H9 (cell line): ENCODE measurements at regions not wholly inside any gene's neighbourhood (a gene's known extent, or its start where the extent isn't known, plus 50 kb on each side); places are given as distances from the start of the nearest gene placed in this dataset.

Experiments used
- DNase-seq: peaks from one replicate; pipeline ENCODE4 v3.0.0-alpha.2; 2017
- H2AFZ ChIP-seq: one replicate; pipeline ENCODE4 v1.6.1; 2013; ENCODE audit warnings: mild to moderate bottlenecking, low read length, control low read depth, moderate library complexity
- H2AK5ac ChIP-seq: 2 replicates; pipeline ENCODE4 v1.6.1; 2013; ENCODE audit warnings: low read length, control low read depth, mixed read lengths; ENCODE audit not compliant: insufficient read length
- H2BK120ac ChIP-seq: one replicate; pipeline ENCODE4 v1.6.1; 2013; ENCODE audit warnings: low read depth, mild to moderate bottlenecking, low read length, control low read depth, inconsistent platforms; ENCODE audit not compliant: poor library complexity, severe bottlenecking
- H2BK12ac ChIP-seq: 2 replicates; pipeline ENCODE4 v1.6.1; 2013; ENCODE audit warnings: low read length, control low read depth, mixed read lengths, low read depth; ENCODE audit not compliant: insufficient read length
- H2BK15ac ChIP-seq: 2 replicates; pipeline ENCODE4 v1.6.1; 2013; ENCODE audit warnings: low read depth, low read length, control low read depth
- H2BK20ac ChIP-seq: one replicate; pipeline ENCODE4 v1.6.1; 2013; ENCODE audit warnings: low read depth, mild to moderate bottlenecking, low read length, control low read depth, inconsistent platforms; ENCODE audit not compliant: poor library complexity, severe bottlenecking
- H2BK5ac ChIP-seq: 2 replicates; pipeline ENCODE4 v1.6.1; 2013; ENCODE audit warnings: low read length, control low read depth, mixed read lengths; ENCODE audit not compliant: insufficient read length
- H3K14ac ChIP-seq: 2 replicates; pipeline ENCODE4 v1.6.1; 2013; ENCODE audit warnings: low read length, control low read depth; ENCODE audit not compliant: insufficient read depth
- H3K18ac ChIP-seq: 2 replicates; pipeline ENCODE4 v1.6.1; 2013; ENCODE audit warnings: low read depth, mild to moderate bottlenecking, mixed read lengths, low read length, control low read depth; ENCODE audit not compliant: insufficient read length
- H3K23ac ChIP-seq: 2 replicates; pipeline ENCODE4 v1.6.1; 2013; ENCODE audit warnings: low read length, control low read depth, mixed read lengths, low read depth; ENCODE audit not compliant: insufficient read length
- H3K23me2 ChIP-seq: 2 replicates; pipeline ENCODE4 v1.6.1; 2013; ENCODE audit warnings: low read depth, mild to moderate bottlenecking, mixed read lengths, low read length, control low read depth; ENCODE audit not compliant: insufficient read length, poor library complexity, severe bottlenecking
- H3K27ac ChIP-seq: 2 replicates; pipeline ENCODE4 v1.5.1; 2013; ENCODE audit warnings: low read length, control low read depth, mixed read lengths, low read depth; ENCODE audit not compliant: insufficient read length
- H3K27me3 ChIP-seq: 2 replicates; pipeline ENCODE4 v1.6.1; 2013; ENCODE audit warnings: low read length, control low read depth, inconsistent platforms; ENCODE audit not compliant: insufficient read depth
- H3K4ac ChIP-seq: 2 replicates; pipeline ENCODE4 v1.6.1; 2013; ENCODE audit warnings: low read depth, mild to moderate bottlenecking, control low read depth, inconsistent platforms, low read length, moderate library complexity
- H3K4me1 ChIP-seq: 2 replicates; pipeline ENCODE4 v1.6.1; 2013; ENCODE audit warnings: low read length, control low read depth, inconsistent platforms; ENCODE audit not compliant: insufficient read depth
- H3K4me2 ChIP-seq: 2 replicates; pipeline ENCODE4 v1.6.1; 2013; ENCODE audit warnings: low read length, control low read depth, mixed read lengths; ENCODE audit not compliant: insufficient read length, insufficient read depth
- H3K56ac ChIP-seq: 2 replicates; pipeline ENCODE4 v1.6.1; 2013; ENCODE audit warnings: low read depth, mild to moderate bottlenecking, mixed read lengths, low read length, control low read depth; ENCODE audit not compliant: insufficient read length
- H3K79me1 ChIP-seq: 2 replicates; pipeline ENCODE4 v1.6.1; 2013; ENCODE audit warnings: low read depth, mild to moderate bottlenecking, moderate library complexity, low read length, control low read depth, inconsistent platforms; ENCODE audit not compliant: insufficient read depth, poor library complexity, severe bottlenecking
- H3K79me2 ChIP-seq: 2 replicates; pipeline ENCODE4 v1.6.1; 2013; ENCODE audit warnings: low read length, control low read depth, inconsistent platforms; ENCODE audit not compliant: insufficient read depth
- H3K9ac ChIP-seq: 2 replicates; pipeline ENCODE4 v1.6.1; 2013; ENCODE audit warnings: low read length, control low read depth, mixed read lengths; ENCODE audit not compliant: insufficient read length; ENCODE audit errors: extremely low read depth
- H3K9me3 ChIP-seq: one replicate; pipeline ENCODE4 v1.6.1; 2013; ENCODE audit warnings: low read depth, low read length, inconsistent platforms; ENCODE audit not compliant: control insufficient read depth
- H3T11ph ChIP-seq: one replicate; pipeline ENCODE4 v1.6.1; 2013; ENCODE audit warnings: mild to moderate bottlenecking, low read length, control low read depth, inconsistent platforms
- H4K20me1 ChIP-seq: one replicate; pipeline ENCODE4 v1.6.1; 2013; ENCODE audit not compliant: control insufficient read depth, insufficient read length, insufficient read depth
- H4K5ac ChIP-seq: 2 replicates; pipeline ENCODE4 v1.6.1; 2013; ENCODE audit warnings: low read depth, mild to moderate bottlenecking, mixed read lengths, low read length, control low read depth; ENCODE audit not compliant: insufficient read length
- H4K8ac ChIP-seq: replicated peaks from 2 replicates; pipeline ENCODE4 v1.6.1; 2013; ENCODE audit warnings: low read length, control low read depth, mixed read lengths, low read depth; ENCODE audit not compliant: insufficient read length
- H4K91ac ChIP-seq: 2 replicates; pipeline ENCODE4 v1.6.1; 2013; ENCODE audit warnings: low read depth, mild to moderate bottlenecking, moderate library complexity, mixed read lengths, low read length, control low read depth; ENCODE audit not compliant: insufficient read length
- H3K27ac Mint-ChIP-seq, 3 experiments: 2 replicates in 2 of 3; 3 replicates in 1 of 3; pipeline ENCODE4 v1.8.0; 2020 to 2021; ENCODE audit warnings: mixed read lengths in 3 of 3, mild to moderate bottlenecking in 1 of 3, moderate library complexity in 1 of 3
- H3K27me3 Mint-ChIP-seq: 2 replicates; pipeline ENCODE4 v1.8.0; 2021; ENCODE audit warnings: low read depth, mild to moderate bottlenecking, moderate library complexity, mixed read lengths
- H3K36me3 Mint-ChIP-seq, 3 experiments: 2 replicates in 2 of 3; 3 replicates in 1 of 3; pipeline ENCODE4 v1.8.0; 2020 to 2021; ENCODE audit warnings: low read depth in 3 of 3, mixed read lengths in 3 of 3; ENCODE audit not compliant: insufficient read depth in 1 of 3
- H3K4me1 Mint-ChIP-seq, 2 experiments: 2 replicates each; pipeline ENCODE4 v1.8.0; 2020; ENCODE audit warnings: mixed read lengths in 2 of 2
- H3K4me3 Mint-ChIP-seq, 2 experiments: 2 replicates in 1 of 2; 3 replicates in 1 of 2; pipeline ENCODE4 v1.8.0; 2020 to 2021; ENCODE audit warnings: mild to moderate bottlenecking in 2 of 2, mixed read lengths in 2 of 2, moderate library complexity in 1 of 2
- H3K9me3 Mint-ChIP-seq, 2 experiments: 2 replicates in 1 of 2; 3 replicates in 1 of 2; pipeline ENCODE4 v1.8.0; 2020; ENCODE audit warnings: mild to moderate bottlenecking in 2 of 2, mixed read lengths in 2 of 2, moderate library complexity in 1 of 2
- WGBS: extraction: QIAGEN DNeasy Blood & Tissue Kit; methylation state at CpG from one replicate; pipeline ENCODE4 v1.1.7; 2013; ENCODE audit warnings: missing lambda C conversion rate, low lambda C conversion rate, mixed read lengths; ENCODE audit not compliant: insufficient read length; ENCODE audit errors: extremely low coverage; 5-methylcytosine and 5-hydroxymethylcytosine counted together
- TF ChIP-seq, protein P1 (sequence below): fragments of 200-600 bp; sonication (generic); conservative IDR thresholded peaks from 3 replicates; pipeline ENCODE4 v1.8.0; 2021; ENCODE audit warnings: antibody characterized with exemption, mild to moderate bottlenecking

DNA sequence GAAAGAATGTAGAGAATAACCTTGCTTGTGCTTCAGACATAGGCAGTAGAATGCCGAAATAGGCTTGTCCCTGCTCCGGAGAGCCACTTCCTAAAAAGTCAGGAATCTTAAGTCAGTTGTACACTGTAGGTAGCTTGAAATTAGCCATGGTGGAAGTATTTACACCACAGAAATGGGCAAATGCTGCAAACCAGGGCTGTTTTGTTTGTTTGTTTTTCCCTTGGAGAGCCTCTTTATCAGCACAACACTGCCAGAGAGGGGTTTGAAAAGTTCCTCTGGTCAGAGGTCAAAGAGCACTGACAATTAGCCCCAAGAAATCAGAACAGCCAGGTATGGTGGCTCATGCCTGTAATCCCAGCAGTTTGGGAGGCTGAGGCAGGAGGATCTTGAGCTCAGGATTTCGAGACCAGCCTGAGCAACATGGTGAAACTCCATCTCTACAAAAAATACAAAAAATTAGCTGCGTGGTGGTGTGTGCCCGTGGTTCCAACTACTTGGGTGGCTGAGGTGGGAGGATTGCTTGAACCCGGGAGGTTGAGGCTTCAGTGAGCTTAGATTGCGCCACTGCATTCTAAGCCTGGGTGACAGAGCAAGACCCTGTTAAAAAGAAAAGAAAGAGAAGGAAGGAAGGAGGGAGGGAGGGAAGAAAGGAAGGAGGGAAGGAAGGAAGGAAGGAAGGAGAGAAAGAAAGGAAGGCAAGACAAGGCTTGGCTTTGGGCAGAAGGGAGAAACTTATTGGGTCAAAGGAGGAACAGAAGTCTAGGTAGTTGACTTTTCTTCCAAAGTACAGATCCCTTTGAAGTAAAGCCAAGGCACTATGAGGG, 61.0 kb upstream of the ZMYND8 start:
- Mint-ChIP-seq H3K9me3 (no peaks in the 10 kb centered on the region), H3K36me3 (no peaks in the 10 kb centered on the region), H3K27ac (no peak overlapping the region; a peak in 1 of 7 replicates), H3K27me3 (no peaks in the 10 kb centered on the region; the same call in 1 of the 2 replicates), H3K4me3 (no peak overlapping the region), H3K4me1 (peaks cover 1 to 2% of the 10 kb centered on the region in 2 experiments)
- no peak overlapping the region for H3K4me2 ChIP-seq
- DNase-seq, result no peak
- no peak overlapping the region for H4K5ac ChIP-seq
- no peak overlapping the region for H2BK5ac ChIP-seq
- H3K18ac ChIP-seq, result no peak overlapping the region
- no peak overlapping the region for H2BK12ac ChIP-seq
- H3K4me1 ChIP-seq, result no peaks in the 10 kb centered on the region; the same call in 1 of the 2 replicates
- H3T11ph ChIP-seq, result no peak overlapping the region
- no peaks in the 10 kb centered on the region for H3K23me2 ChIP-seq
- TF ChIP-seq, protein P1, sequence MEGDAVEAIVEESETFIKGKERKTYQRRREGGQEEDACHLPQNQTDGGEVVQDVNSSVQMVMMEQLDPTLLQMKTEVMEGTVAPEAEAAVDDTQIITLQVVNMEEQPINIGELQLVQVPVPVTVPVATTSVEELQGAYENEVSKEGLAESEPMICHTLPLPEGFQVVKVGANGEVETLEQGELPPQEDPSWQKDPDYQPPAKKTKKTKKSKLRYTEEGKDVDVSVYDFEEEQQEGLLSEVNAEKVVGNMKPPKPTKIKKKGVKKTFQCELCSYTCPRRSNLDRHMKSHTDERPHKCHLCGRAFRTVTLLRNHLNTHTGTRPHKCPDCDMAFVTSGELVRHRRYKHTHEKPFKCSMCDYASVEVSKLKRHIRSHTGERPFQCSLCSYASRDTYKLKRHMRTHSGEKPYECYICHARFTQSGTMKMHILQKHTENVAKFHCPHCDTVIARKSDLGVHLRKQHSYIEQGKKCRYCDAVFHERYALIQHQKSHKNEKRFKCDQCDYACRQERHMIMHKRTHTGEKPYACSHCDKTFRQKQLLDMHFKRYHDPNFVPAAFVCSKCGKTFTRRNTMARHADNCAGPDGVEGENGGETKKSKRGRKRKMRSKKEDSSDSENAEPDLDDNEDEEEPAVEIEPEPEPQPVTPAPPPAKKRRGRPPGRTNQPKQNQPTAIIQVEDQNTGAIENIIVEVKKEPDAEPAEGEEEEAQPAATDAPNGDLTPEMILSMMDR, result no peak
- H3K23ac ChIP-seq, result no peak overlapping the region
- no peak overlapping the region for H2AK5ac ChIP-seq
- H3K9ac ChIP-seq, result no peak overlapping the region
- no peak overlapping the region for H3K4ac ChIP-seq
- WGBS, result no CpG with 5 or more reads among the region's 7 CpGs
- no peaks in the 10 kb centered on the region for H3K79me1 ChIP-seq
- H3K56ac ChIP-seq, result no peak overlapping the region
- no peaks in the 10 kb centered on the region for H3K9me3 ChIP-seq
- H4K8ac ChIP-seq, result no peak overlapping the region
- no peak overlapping the region for H2BK20ac ChIP-seq
- no peaks in the 10 kb centered on the region for H3K79me2 ChIP-seq
- H2BK15ac ChIP-seq, result no peak overlapping the region
- H3K27me3 ChIP-seq, result no peaks in the 10 kb centered on the region
- no peak overlapping the region for H4K91ac ChIP-seq
- no peak overlapping the region for H3K14ac ChIP-seq
- no peak overlapping the region for H2AFZ ChIP-seq
- no peaks in the 10 kb centered on the region for H4K20me1 ChIP-seq
- H3K27ac ChIP-seq, result no peak overlapping the region
- no peak overlapping the region for H2BK120ac ChIP-seq
